ENCODE measurements at regions not wholly inside any gene's neighbourhood (a gene's known extent, or its start where the extent isn't known, plus 50 kb on each side); places are given as distances from the start of the nearest gene placed in this dataset.
"Not testable (repeated sequence)": the region's sequence is repeated elsewhere in the genome, so short reads cannot be mapped to it uniquely, and the experiment has no call there.

DNA sequence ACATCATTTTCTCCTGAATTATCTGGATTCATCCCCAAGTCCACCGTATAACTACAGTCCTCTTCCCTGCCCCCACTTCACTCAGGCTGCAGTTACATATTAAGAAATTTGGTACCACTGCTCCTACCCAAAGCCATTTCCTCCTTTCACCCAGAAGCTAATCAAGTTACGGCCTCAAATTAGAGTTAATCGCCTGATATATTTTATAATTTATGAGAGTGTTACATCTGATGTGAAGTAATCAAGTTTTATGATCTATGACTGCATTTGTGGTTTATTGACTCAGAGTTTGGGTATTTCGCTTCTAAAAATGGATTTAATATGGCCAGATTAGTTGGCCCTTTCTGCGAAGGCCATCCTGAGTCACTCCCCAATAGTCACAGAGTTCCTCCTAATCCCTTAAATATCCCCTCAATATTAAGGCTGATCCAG is 223.6 kb upstream of the KIF2A start:
- DNase-seq: no peak
- CTCF ChIA-PET: no interaction called here
- Mint-ChIP-seq H3K4me3 (no peak overlapping the region), H3K9me3 (no peaks in the 10 kb centered on the region), H3K27me3 (ENCODE audit: low read depth) (no peaks in the 10 kb centered on the region), H3K36me3 (ENCODE audit: low read depth) (no peaks in the 10 kb centered on the region), H3K4me1 (ENCODE audit: low read depth) (peaks cover 6% of the 10 kb centered on the region), H3K27ac (no peak overlapping the region)
- intact Hi-C loops (cut with micrococcal nuclease): no loop called here

- intact Hi-C loops (cut with micrococcal nuclease): no loop called here
- DNase-seq: no peak
- Mint-ChIP-seq H3K9me3 (no peaks in the 10 kb centered on the region), H3K4me3 (no peak overlapping the region), H3K36me3 (ENCODE audit: low read depth) (no peaks in the 10 kb centered on the region), H3K27ac (no peak overlapping the region), H3K4me1 (ENCODE audit: low read depth) (no peaks in the 10 kb centered on the region), H3K27me3 (ENCODE audit: low read depth) (no peaks in the 10 kb centered on the region)
- CTCF ChIA-PET: no interaction called here
These were observed 222.8 kb upstream of the KIF2A start for GRCh38 chr5:62083247-62083646.

DNA sequence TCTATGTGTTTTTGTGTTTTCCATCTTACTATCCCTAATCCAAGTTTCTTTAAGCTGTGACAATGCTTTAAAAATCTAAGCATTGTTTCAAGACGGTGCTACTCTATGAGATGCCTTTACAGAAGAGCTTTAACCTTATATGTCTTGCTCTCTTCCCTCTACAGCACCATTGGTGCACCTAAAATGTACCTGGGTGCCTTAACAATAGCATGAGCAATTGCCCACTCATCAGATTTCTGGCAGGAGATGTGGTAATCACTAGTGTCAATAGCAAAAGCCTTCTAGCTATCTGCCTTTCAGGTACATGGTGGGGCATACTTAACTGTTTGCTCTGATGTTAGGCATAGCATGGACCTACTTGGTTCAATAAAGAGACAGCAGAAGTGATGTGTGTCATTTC is 222.3 kb upstream of the KIF2A start:
- DNase-seq: no peak
- Mint-ChIP-seq H3K36me3 (ENCODE audit: low read depth) (no peaks in the 10 kb centered on the region), H3K9me3 (no peaks in the 10 kb centered on the region), H3K4me3 (no peak overlapping the region), H3K27ac (no peak overlapping the region), H3K4me1 (ENCODE audit: low read depth) (no peaks in the 10 kb centered on the region), H3K27me3 (ENCODE audit: low read depth) (no peaks in the 10 kb centered on the region)
- intact Hi-C loops (cut with micrococcal nuclease): no loop called here
- CTCF ChIA-PET: interaction anchor here (0.7 kb wide), 1 partner anchor 1118 kb away, joined by 3 read pairs; no protein-coding TSS in a partner anchor

GRCh38 chr5:62084391-62084790 is 221.6 kb upstream of the KIF2A start:
- H3K27me3 Mint-ChIP-seq (ENCODE audit: low read depth): no peaks in the 10 kb centered on the region

DNA sequence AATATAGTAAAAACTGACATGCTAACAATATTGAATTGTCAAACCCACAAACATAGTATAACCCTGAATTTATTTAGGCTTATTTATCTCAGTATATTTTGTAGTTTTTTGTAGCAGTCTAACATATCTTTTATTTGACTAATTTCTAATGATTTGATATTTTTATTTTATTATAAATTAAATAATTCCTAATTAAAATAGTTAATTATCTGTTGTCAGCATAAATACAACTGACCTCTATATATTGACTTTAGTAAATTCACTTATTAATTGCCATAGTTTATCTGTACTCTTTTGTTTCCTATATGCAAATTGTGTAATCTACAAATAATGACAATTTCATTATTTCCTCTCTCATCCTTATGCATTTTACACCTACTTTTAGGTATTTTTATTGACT is 215.1 kb upstream of the KIF2A start:
- Mint-ChIP-seq H3K27me3 (ENCODE audit: low read depth) (no peaks in the 10 kb centered on the region), H3K4me3 (no peak overlapping the region), H3K36me3 (ENCODE audit: low read depth) (no peaks in the 10 kb centered on the region), H3K9me3 (no peaks in the 10 kb centered on the region), H3K4me1 (ENCODE audit: low read depth) (peaks cover 5% of the 10 kb centered on the region), H3K27ac (no peak overlapping the region)
- CTCF ChIA-PET: no interaction called here
- DNase-seq: no peak
- intact Hi-C loops (cut with micrococcal nuclease): no loop called here

More at GRCh38 chr5:62084391-62084790, 221.6 kb upstream of the KIF2A start:
- no peak for DNase-seq
- intact Hi-C loops (cut with micrococcal nuclease): no loop called here
- Mint-ChIP-seq H3K9me3 (no peaks in the 10 kb centered on the region), H3K4me1 (ENCODE audit: low read depth) (no peaks in the 10 kb centered on the region), H3K36me3 (ENCODE audit: low read depth) (no peaks in the 10 kb centered on the region), H3K27ac (no peak overlapping the region), H3K4me3 (no peak overlapping the region)
- CTCF ChIA-PET: interaction anchor here (0.7 kb wide), 1 partner anchor 1119 kb away, joined by 3 read pairs; no protein-coding TSS in a partner anchor

- H3K4me1 Mint-ChIP-seq (ENCODE audit: low read depth): peaks cover 5% of the 10 kb centered on the region
- intact Hi-C loops (cut with micrococcal nuclease): no loop called here
- no peaks in the 10 kb centered on the region for H3K36me3 Mint-ChIP-seq (ENCODE audit: low read depth)
- CTCF ChIA-PET: no interaction called here
- no peaks in the 10 kb centered on the region for H3K27me3 Mint-ChIP-seq (ENCODE audit: low read depth)
- no peak overlapping the region for H3K4me3 Mint-ChIP-seq
- H3K27ac Mint-ChIP-seq: no peak overlapping the region
- no peak for DNase-seq
- H3K9me3 Mint-ChIP-seq: no peaks in the 10 kb centered on the region
These were observed 212.6 kb upstream of the KIF2A start for GRCh38 chr5:62093411-62093810.

- Mint-ChIP-seq H3K36me3 (ENCODE audit: low read depth) (no peaks in the 10 kb centered on the region), H3K4me1 (ENCODE audit: low read depth) (peaks cover 5% of the 10 kb centered on the region), H3K9me3 (no peaks in the 10 kb centered on the region), H3K27me3 (ENCODE audit: low read depth) (no peaks in the 10 kb centered on the region), H3K4me3 (peak overlapping the region; percentile 2), H3K27ac (no peak overlapping the region)
- no peak for DNase-seq
- CTCF ChIA-PET: no interaction called here
- intact Hi-C loops (cut with micrococcal nuclease): no loop called here
These were observed 212.0 kb upstream of the KIF2A start for GRCh38 chr5:62093976-62094375.

- H3K27me3 Mint-ChIP-seq (ENCODE audit: low read depth): no peaks in the 10 kb centered on the region
- no peak for DNase-seq
These were observed 208.6 kb upstream of the KIF2A start for GRCh38 chr5:62097361-62097760.

GRCh38 chr5:62100201-62100600 is 205.8 kb upstream of the KIF2A start:
- CTCF ChIA-PET: no interaction called here
- Mint-ChIP-seq H3K4me1 (ENCODE audit: low read depth) (no peaks in the 10 kb centered on the region), H3K9me3 (no peaks in the 10 kb centered on the region), H3K4me3 (no peak overlapping the region), H3K27ac (no peak overlapping the region), H3K36me3 (ENCODE audit: low read depth) (no peaks in the 10 kb centered on the region), H3K27me3 (ENCODE audit: low read depth) (no peaks in the 10 kb centered on the region)
- intact Hi-C loops (cut with micrococcal nuclease): no loop called here
- no peak for DNase-seq

More at GRCh38 chr5:62097361-62097760, 208.6 kb upstream of the KIF2A start:
- Mint-ChIP-seq H3K9me3 (no peaks in the 10 kb centered on the region), H3K4me1 (ENCODE audit: low read depth) (peaks cover 5% of the 10 kb centered on the region), H3K4me3 (no peak overlapping the region), H3K27ac (no peak overlapping the region), H3K36me3 (ENCODE audit: low read depth) (no peaks in the 10 kb centered on the region)
- CTCF ChIA-PET: no interaction called here
- intact Hi-C loops (cut with micrococcal nuclease): no loop called here

DNA sequence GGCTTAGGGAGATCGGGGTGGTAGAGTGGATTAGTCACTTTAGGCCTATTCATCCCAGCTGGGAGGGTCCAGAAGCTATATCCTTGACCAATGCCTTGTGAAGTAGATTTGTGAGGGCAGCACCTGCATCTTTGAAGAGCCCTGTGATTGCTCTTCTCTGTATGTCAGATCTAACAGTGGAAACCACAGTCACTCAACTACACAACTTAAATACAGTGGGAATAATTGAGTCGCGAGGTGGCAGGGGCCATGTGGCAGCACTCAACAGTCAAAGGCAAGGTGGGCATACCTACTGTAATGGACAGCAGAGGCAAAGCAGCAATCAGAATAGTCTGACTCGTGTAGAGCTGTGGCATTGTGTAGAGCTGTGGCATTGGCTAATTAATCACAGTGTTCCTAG is 202.1 kb upstream of the KIF2A start:
- H3K36me3 Mint-ChIP-seq (ENCODE audit: low read depth); H3K9me3 Mint-ChIP-seq; H3K4me3 Mint-ChIP-seq; CTCF ChIA-PET; H3K4me1 Mint-ChIP-seq (ENCODE audit: low read depth); H3K27me3 Mint-ChIP-seq (ENCODE audit: low read depth); intact Hi-C loops (cut with micrococcal nuclease); DNase-seq; H3K27ac Mint-ChIP-seq: not testable (repeated sequence)

GRCh38 chr5:62111428-62111827 is 194.6 kb upstream of the KIF2A start:
- Mint-ChIP-seq H3K4me3 (no peak overlapping the region), H3K27me3 (ENCODE audit: low read depth) (peaks cover 4% of the 10 kb centered on the region), H3K9me3 (no peaks in the 10 kb centered on the region), H3K4me1 (ENCODE audit: low read depth) (no peaks in the 10 kb centered on the region), H3K27ac (no peak overlapping the region), H3K36me3 (ENCODE audit: low read depth) (no peaks in the 10 kb centered on the region)
- no peak for DNase-seq
- intact Hi-C loops (cut with micrococcal nuclease): no loop called here
- CTCF ChIA-PET: interaction anchor here (0.7 kb wide), 1 partner anchor 180 kb away, joined by 4 read pairs; no protein-coding TSS in a partner anchor

GRCh38 chr5:62112689-62113228 is 193.2 kb upstream of the KIF2A start:
- intact Hi-C loops (cut with micrococcal nuclease): no loop called here
- CTCF ChIA-PET: no interaction called here
- no peak overlapping the region for H3K4me3 Mint-ChIP-seq
- H3K4me1 Mint-ChIP-seq (ENCODE audit: low read depth): no peaks in the 10 kb centered on the region
- H3K9me3 Mint-ChIP-seq: no peaks in the 10 kb centered on the region
- H3K36me3 Mint-ChIP-seq (ENCODE audit: low read depth): no peaks in the 10 kb centered on the region
- no peak overlapping the region for H3K27ac Mint-ChIP-seq
- H3K27me3 Mint-ChIP-seq (ENCODE audit: low read depth): peaks cover 4% of the 10 kb centered on the region
- DNase-seq: no peak

DNA sequence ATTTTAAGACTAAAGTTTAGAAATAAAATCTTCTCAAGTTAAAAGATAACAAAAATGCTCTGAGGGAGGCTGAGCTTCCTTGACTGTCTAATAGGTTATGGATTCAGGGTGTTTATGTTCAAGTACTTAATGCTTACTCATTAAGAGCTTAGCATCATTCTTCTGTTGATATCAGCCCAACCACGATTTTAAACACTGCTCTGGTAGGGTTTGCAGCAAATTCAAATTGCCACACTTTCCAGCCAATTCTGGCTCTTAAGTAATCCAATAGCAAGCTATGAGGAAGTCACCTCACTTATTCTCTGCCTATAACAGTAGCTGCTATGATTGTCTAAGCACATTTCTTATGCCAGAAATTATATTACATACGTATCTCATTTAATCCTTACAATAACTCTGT is 191.0 kb upstream of the KIF2A start:
- intact Hi-C loops (cut with micrococcal nuclease): no loop called here
- H3K4me3 Mint-ChIP-seq: no peak overlapping the region
- no peaks in the 10 kb centered on the region for H3K36me3 Mint-ChIP-seq (ENCODE audit: low read depth)
- H3K4me1 Mint-ChIP-seq (ENCODE audit: low read depth): no peaks in the 10 kb centered on the region
- H3K27ac Mint-ChIP-seq: no peak overlapping the region
- DNase-seq: no peak
- CTCF ChIA-PET: no interaction called here
- no peaks in the 10 kb centered on the region for H3K9me3 Mint-ChIP-seq
- H3K27me3 Mint-ChIP-seq (ENCODE audit: low read depth): peaks cover 6% of the 10 kb centered on the region

Measured in activated naive CD4-positive, alpha-beta T cell treated with anti-CD3 and anti-CD28 coated beads for 36 hours (primary cell).